Esophagus squamous epithelium (tissue), 4 donors: ENCODE measurements at regions not wholly inside any gene's neighbourhood (a gene's known extent, or its start where the extent isn't known, plus 50 kb on each side); places are given as distances from the start of the nearest gene placed in this dataset.

Experiments
- POLR2A ChIP-seq, 4 donors: fragments of 450-650 bp; IDR thresholded peaks; one replicate each; pipeline ENCODE4 v1.6.1; 2017; ENCODE audit warnings: antibody characterized with exemption in 4 of 4, mild to moderate bottlenecking in 4 of 4, moderate library complexity in 3 of 4
- TF ChIP-seq, protein P1 (sequence below), 6 experiments: fragments of 450-650 bp in 4 of 6; fragments of 200-600 bp in 2 of 6; sonication (generic) in 2 of 6; IDR thresholded peaks; one replicate each; pipeline ENCODE4 v1.5.1; 2016 to 2019; ENCODE audit warnings: antibody characterized with exemption in 6 of 6, mild to moderate bottlenecking in 4 of 6, moderate library complexity in 4 of 6

DNA sequence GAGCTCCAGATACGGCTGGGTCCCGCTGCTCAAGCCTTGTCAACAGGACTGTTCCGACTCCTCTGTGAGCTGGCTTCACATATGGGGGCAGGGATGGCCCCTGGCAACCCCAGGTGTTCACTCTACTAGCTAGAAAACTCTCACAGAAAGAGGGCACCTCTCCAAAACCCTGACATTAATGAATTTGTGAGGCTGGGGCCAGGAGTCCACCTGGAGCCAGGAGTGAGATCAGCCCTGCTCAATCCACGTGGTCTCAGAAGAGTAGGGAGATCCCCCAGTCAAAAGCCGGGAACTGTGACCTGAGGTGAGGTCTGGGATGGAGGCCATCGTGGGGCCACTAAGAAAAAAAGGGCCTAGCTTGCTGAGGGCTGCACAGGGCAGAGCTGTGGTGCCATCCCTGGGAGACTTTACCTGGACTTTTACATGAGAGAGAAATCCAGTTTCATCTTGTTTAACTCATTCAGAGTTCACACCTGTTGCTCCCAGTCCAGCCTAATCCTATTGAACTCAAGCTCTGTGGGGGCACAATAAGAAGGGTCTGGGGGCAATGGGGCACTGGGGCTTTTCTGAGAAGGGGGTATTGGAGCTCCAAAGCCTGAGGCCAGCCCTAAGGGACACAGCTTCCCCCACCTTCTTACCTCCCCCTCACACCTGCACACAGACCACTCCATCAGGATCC, 144.3 kb upstream of the MLN start:
- TF ChIP-seq POLR2A (IDR thresholded peaks at IDR 0.05): no peak
- TF ChIP-seq, protein P1, sequence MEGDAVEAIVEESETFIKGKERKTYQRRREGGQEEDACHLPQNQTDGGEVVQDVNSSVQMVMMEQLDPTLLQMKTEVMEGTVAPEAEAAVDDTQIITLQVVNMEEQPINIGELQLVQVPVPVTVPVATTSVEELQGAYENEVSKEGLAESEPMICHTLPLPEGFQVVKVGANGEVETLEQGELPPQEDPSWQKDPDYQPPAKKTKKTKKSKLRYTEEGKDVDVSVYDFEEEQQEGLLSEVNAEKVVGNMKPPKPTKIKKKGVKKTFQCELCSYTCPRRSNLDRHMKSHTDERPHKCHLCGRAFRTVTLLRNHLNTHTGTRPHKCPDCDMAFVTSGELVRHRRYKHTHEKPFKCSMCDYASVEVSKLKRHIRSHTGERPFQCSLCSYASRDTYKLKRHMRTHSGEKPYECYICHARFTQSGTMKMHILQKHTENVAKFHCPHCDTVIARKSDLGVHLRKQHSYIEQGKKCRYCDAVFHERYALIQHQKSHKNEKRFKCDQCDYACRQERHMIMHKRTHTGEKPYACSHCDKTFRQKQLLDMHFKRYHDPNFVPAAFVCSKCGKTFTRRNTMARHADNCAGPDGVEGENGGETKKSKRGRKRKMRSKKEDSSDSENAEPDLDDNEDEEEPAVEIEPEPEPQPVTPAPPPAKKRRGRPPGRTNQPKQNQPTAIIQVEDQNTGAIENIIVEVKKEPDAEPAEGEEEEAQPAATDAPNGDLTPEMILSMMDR (IDR thresholded peaks at IDR 0.05): no peak
